HCT116 (cell line): ENCODE measurements at regions not wholly inside any gene's neighbourhood (a gene's known extent, or its start where the extent isn't known, plus 50 kb on each side); places are given as distances from the start of the nearest gene placed in this dataset.

Experiments used
- ATAC-seq: fragments of 200-7000 bp; cut with Tn5 transposase; 2 replicates; pipeline ENCODE4 v1.9.1; 2020; ENCODE audit warnings: mild to moderate bottlenecking, moderate library complexity
- BruUV-seq: library from RNA; stranded (reverse); fragments of 400-500 nt; replicated peaks from 2 replicates; lab custom pipeline; 2021; lab: Mats Ljungman, UMichigan
- CTCF ChIA-PET: fragments of 300-600 bp; sonication (Branson Sonifier 250); formaldehyde crosslinking; loops from one replicate; lab custom pipeline; 2021; ENCODE audit warnings: antibody characterized with exemption; lab: Charles Lee
- POLR2A ChIA-PET: fragments of 300-600, 350-600 bp; sonication (Branson Sonifier 250); formaldehyde crosslinking; loops from one replicate; lab custom pipeline; 2021; ENCODE audit warnings: antibody characterized with exemption; lab: Charles Lee
- RAD21 ChIA-PET, 2 experiments: fragments of 300-600 bp; sonication (Branson Sonifier 250); formaldehyde crosslinking; loops; one replicate each; lab custom pipeline; 2023; ENCODE audit warnings: low total read pairs in 2 of 2; ENCODE audit not compliant: uncharacterized antibody in 2 of 2, unreplicated experiment in 2 of 2, low non-redundant PET in 1 of 2; lab: Charles Lee
- DNase-seq: peaks from one replicate; pipeline ENCODE4 v3.0.0-alpha.2; 2010; ENCODE audit warnings: low read depth, low spot score
- H2AFZ ChIP-seq: fragments of 200-600 bp; shearing (Covaris generic), sonication (generic); 2 replicates; pipeline ENCODE4 v1.6.1; 2017; ENCODE audit warnings: low read depth, mixed run types, mixed read lengths, antibody characterized with exemption, low read length; ENCODE audit not compliant: poor library complexity, severe bottlenecking
- H3K27ac ChIP-seq: 2 replicates; pipeline ENCODE4 v1.5.1; 2012; ENCODE audit warnings: low read depth, low read length
- H3K27me3 ChIP-seq: fragments of 200-600 bp; sonication (generic); 2 replicates; pipeline ENCODE4 v1.6.1; 2016; ENCODE audit warnings: mixed run types, low read length, mixed read lengths; ENCODE audit not compliant: insufficient read depth
- H3K36me3 ChIP-seq, 2 experiments: fragments of 200-500 bp in 1 of 2; fragments of 200-600 bp in 1 of 2; sonication (Bioruptor generic) in 1 of 2; sonication (generic) in 1 of 2; 2 replicates each; pipeline versions ENCODE4 v1.5.1 to v1.6.1; 2014 to 2016; ENCODE audit warnings: low read length in 2 of 2, inconsistent platforms in 1 of 2, mixed read lengths in 1 of 2, mixed run types in 1 of 2; ENCODE audit not compliant: insufficient read depth in 2 of 2, control insufficient read depth in 1 of 2
- H3K4me1 ChIP-seq, 2 experiments: fragments of 200-600 bp in 1 of 2; sonication (generic) in 1 of 2; 2 replicates each; pipeline versions ENCODE4 v1.5.1 to v1.6.1; 2012 to 2017; ENCODE audit warnings: low read length in 2 of 2, inconsistent platforms in 1 of 2, mild to moderate bottlenecking in 1 of 2, mixed read lengths in 1 of 2, mixed run types in 1 of 2, moderate library complexity in 1 of 2; ENCODE audit not compliant: insufficient read depth in 2 of 2, control insufficient read depth in 1 of 2
- H3K4me2 ChIP-seq: fragments of 200-600 bp; sonication (generic); 2 replicates; pipeline ENCODE4 v1.6.1; 2017; ENCODE audit warnings: mixed run types, low read length, mixed read lengths
- H3K4me3 ChIP-seq, 2 experiments: fragments of 200-600 bp in 1 of 2; sonication (generic) in 1 of 2; replicated peaks in 1 of 2; 2 replicates each; pipeline ENCODE4 v1.5.1; 2011 to 2016; ENCODE audit warnings: low read length in 2 of 2, control low read depth in 1 of 2, low read depth in 1 of 2, mild to moderate bottlenecking in 1 of 2, mixed read lengths in 1 of 2, mixed run types in 1 of 2
- H3K79me2 ChIP-seq: fragments of 200-600 bp; sonication (generic); 2 replicates; pipeline ENCODE4 v1.6.1; 2017; ENCODE audit warnings: mild to moderate bottlenecking, mixed run types, low read length, moderate library complexity, mixed read lengths; ENCODE audit not compliant: insufficient read depth
- H3K9ac ChIP-seq: fragments of 200-600 bp; sonication (generic); 2 replicates; pipeline ENCODE4 v1.6.1; 2016; ENCODE audit warnings: low read length, mixed read lengths
- H3K9me2 ChIP-seq: fragments of 200-600 bp; sonication (generic), shearing (Covaris generic); 2 replicates; pipeline ENCODE4 v1.6.1; 2017; ENCODE audit warnings: mixed run types, mild to moderate bottlenecking, moderate library complexity; ENCODE audit not compliant: insufficient read depth
- H3K9me3 ChIP-seq, 2 experiments: fragments of 200-500 bp in 1 of 2; fragments of 200-600 bp in 1 of 2; sonication (Bioruptor generic) in 1 of 2; sonication (generic) in 1 of 2; 2 replicates each; pipeline ENCODE4 v1.6.1; 2014 to 2017; ENCODE audit warnings: low read length in 2 of 2, mixed read lengths in 2 of 2, inconsistent platforms in 1 of 2, low read depth in 1 of 2, mild to moderate bottlenecking in 1 of 2, mixed run types in 1 of 2, moderate library complexity in 1 of 2; ENCODE audit not compliant: control insufficient read depth in 1 of 2, insufficient read depth in 1 of 2
- H4K20me1 ChIP-seq: fragments of 200-600 bp; sonication (generic), shearing (Covaris generic); 2 replicates; pipeline ENCODE4 v1.6.1; 2017; ENCODE audit warnings: mixed run types, mild to moderate bottlenecking, moderate library complexity; ENCODE audit not compliant: insufficient read depth
- ELF1 ChIP-seq: IDR thresholded peaks from 2 replicates; pipeline ENCODE4 v1.6.1; 2012; ENCODE audit warnings: low read depth, borderline replicate concordance
- FOSL1 ChIP-seq: IDR thresholded peaks from 2 replicates; pipeline ENCODE4 v1.6.1; 2012; ENCODE audit warnings: low read depth
- intact Hi-C: fragments of 100-400 bp; cut with micrococcal nuclease; formaldehyde crosslinking; loops from 2 replicates; pipeline ENCODE4 v1.10.0; 2022
- TF ChIP-seq, protein P1 (sequence below), 3 experiments: fragments of 200-600 bp in 1 of 3; sonication (generic) in 1 of 3; IDR thresholded peaks in 2 of 3; conservative IDR thresholded peaks in 1 of 3; 2 replicates each; pipeline ENCODE4 v1.5.1; 2012 to 2017; ENCODE audit warnings: low read depth in 2 of 3, low read length in 2 of 3, antibody characterized with exemption in 1 of 3, borderline replicate concordance in 1 of 3, control low read depth in 1 of 3, mild to moderate bottlenecking in 1 of 3, mixed read lengths in 1 of 3, mixed run types in 1 of 3, moderate library complexity in 1 of 3; ENCODE audit not compliant: insufficient read depth in 1 of 3

DNA sequence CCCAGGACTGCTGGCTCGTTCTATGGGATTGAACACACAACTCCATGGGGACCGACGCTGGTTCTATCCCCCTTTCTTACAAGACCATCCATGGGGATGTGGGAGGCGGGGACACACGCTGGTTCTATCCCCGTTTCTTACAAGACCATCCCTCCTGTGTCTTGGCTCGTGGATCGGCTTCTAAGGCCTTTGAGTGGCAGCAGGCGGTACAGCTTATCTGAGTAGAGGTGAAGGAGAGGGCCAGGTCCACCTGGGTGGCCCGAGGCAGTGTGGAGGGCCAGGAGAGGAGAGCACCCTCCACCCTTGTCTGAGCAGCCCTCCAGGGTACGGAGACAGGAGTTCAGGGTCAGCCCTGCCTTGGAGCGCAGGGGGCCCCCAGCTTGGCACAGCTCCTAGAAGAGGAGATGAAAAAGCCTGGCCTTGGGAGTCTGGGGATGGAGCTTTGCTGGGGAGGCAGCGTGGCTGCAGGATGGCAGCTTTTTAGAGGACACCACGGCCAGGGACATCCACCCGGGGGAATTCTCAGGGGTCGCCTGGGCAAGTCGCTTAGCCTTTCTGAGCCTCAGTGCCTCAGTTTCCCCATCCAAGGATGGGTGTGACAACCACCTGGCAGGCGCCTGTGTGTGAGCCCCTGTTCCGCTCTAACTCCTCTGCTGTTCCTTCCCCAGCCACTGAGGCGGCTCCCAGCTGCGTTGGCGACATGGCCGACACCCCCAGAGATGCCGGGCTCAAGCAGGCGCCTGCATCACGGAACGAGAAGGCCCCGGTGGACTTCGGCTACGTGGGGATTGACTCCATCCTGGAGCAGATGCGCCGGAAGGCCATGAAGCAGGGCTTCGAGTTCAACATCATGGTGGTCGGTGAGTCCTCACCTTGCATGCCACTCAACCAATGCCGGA is 341.0 kb downstream of the SEC14L1 start:
- Histone ChIP-seq H3K79me2 (peaks cover 64% of the 10 kb centered on the region), H3K9me3 (peaks cover 0 to 9% of the 10 kb centered on the region in 2 experiments; a peak in 1 of 4 replicates), H3K36me3 (peaks cover 6 to 24% of the 10 kb centered on the region in 2 experiments; a peak in 2 of 4 replicates), H3K27ac (no peak overlapping the region), H2AFZ (no peak overlapping the region), H3K4me1 (peaks cover 5 to 19% of the 10 kb centered on the region in 2 experiments), H3K9ac (no peak overlapping the region), H3K4me3 (no peak overlapping the region), H3K27me3 (no peaks in the 10 kb centered on the region), H4K20me1 (no peaks in the 10 kb centered on the region; the same call in 1 of the 2 replicates), H3K9me2 (no peaks in the 10 kb centered on the region), H3K4me2 (no peak overlapping the region)
- no peak for DNase-seq
- ChIA-PET RAD21 (no interaction called here), POLR2A (no interaction called here), CTCF (no interaction called here)
- TF ChIP-seq, protein P1, sequence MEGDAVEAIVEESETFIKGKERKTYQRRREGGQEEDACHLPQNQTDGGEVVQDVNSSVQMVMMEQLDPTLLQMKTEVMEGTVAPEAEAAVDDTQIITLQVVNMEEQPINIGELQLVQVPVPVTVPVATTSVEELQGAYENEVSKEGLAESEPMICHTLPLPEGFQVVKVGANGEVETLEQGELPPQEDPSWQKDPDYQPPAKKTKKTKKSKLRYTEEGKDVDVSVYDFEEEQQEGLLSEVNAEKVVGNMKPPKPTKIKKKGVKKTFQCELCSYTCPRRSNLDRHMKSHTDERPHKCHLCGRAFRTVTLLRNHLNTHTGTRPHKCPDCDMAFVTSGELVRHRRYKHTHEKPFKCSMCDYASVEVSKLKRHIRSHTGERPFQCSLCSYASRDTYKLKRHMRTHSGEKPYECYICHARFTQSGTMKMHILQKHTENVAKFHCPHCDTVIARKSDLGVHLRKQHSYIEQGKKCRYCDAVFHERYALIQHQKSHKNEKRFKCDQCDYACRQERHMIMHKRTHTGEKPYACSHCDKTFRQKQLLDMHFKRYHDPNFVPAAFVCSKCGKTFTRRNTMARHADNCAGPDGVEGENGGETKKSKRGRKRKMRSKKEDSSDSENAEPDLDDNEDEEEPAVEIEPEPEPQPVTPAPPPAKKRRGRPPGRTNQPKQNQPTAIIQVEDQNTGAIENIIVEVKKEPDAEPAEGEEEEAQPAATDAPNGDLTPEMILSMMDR (IDR thresholded peaks at IDR 0.05 in 2 of 3, conservative IDR thresholded peaks at IDR 0.05 in 1 of 3; ENCODE audit: borderline replicate concordance in 1 of 3, insufficient read depth in 1 of 3, low read depth in 2 of 3, low read length in 2 of 3): no peak
- TF ChIP-seq FOSL1: no peak
- TF ChIP-seq ELF1: no peak
- intact Hi-C loops: no loop called here
- BruUV-seq: no TSS peak
- no peak for ATAC-seq
